ENCODE measurements at regions not wholly inside any gene's neighbourhood (a gene's known extent, or its start where the extent isn't known, plus 50 kb on each side); places are given as distances from the start of the nearest gene placed in this dataset.
A peak's percentile ranks its signal among the peaks of the same experiment; 100 is the strongest.

- Histone ChIP-seq H3K79me2 (ENCODE audit: insufficient read depth, low read length) (no peaks in the 10 kb centered on the region), H3K4me3 (ENCODE audit: insufficient read depth, low read depth, low read length) (no peak overlapping the region), H3K27ac (ENCODE audit: low read depth, low read length) (no peak overlapping the region), H3K36me3 (ENCODE audit: insufficient read depth, low read length) (no peaks in the 10 kb centered on the region), H4K20me1 (ENCODE audit: insufficient read depth, low read length) (no peaks in the 10 kb centered on the region), H3K4me1 (ENCODE audit: insufficient read depth, low read length) (no peaks in the 10 kb centered on the region), H3K9me3 (ENCODE audit: insufficient read depth, low read depth, low read length) (no peaks in the 10 kb centered on the region), H2AFZ (ENCODE audit: low read depth, low read length) (no peak overlapping the region), H3K9ac (ENCODE audit: low read length) (no peak overlapping the region), H3K4me2 (ENCODE audit: low read length) (no peak overlapping the region), H3K27me3 (ENCODE audit: insufficient read depth, low read length) (no peaks in the 10 kb centered on the region)
- FAIRE-seq (no peak), DNase-seq (ENCODE audit: low read depth) (no peak)
- Mint-ChIP-seq H3K4me1 (ENCODE audit: low read depth, unreplicated experiment) (peaks cover 21% of the 10 kb centered on the region), H3K36me3 (ENCODE audit: low read depth, unreplicated experiment) (no peaks in the 10 kb centered on the region), H3K9me3 (ENCODE audit: unreplicated experiment) (no peaks in the 10 kb centered on the region), H3K27ac (ENCODE audit: unreplicated experiment) (no peak overlapping the region), H3K4me3 (ENCODE audit: unreplicated experiment) (no peak overlapping the region), H3K27me3 (ENCODE audit: low read depth, unreplicated experiment) (peaks cover 2% of the 10 kb centered on the region)
- TF ChIP-seq EZH2 (IDR thresholded peaks at IDR 0.05; ENCODE audit: insufficient read depth, low read length) = no peak
- TF ChIP-seq CTCF (IDR thresholded peaks at IDR 0.05; ENCODE audit: insufficient read depth, low read depth, low read length) = no peak
Measured at GRCh38 chr6:164014346-164015087, 600.0 kb downstream of the QKI start.

GRCh38 chr6:164013480-164014208 is 599.1 kb downstream of the QKI start:
- no peaks in the 10 kb centered on the region for H3K27me3 ChIP-seq (ENCODE audit: insufficient read depth, low read length)
- no peak for TF ChIP-seq EZH2 (IDR thresholded peaks at IDR 0.05; ENCODE audit: insufficient read depth, low read length)
- no peak for TF ChIP-seq CTCF (IDR thresholded peaks at IDR 0.05; ENCODE audit: insufficient read depth, low read depth, low read length)
- H3K27ac ChIP-seq (ENCODE audit: low read depth, low read length) = no peak overlapping the region
- H3K4me1 ChIP-seq (ENCODE audit: insufficient read depth, low read length) = no peaks in the 10 kb centered on the region
- H4K20me1 ChIP-seq (ENCODE audit: insufficient read depth, low read length) = no peaks in the 10 kb centered on the region
- Mint-ChIP-seq H3K4me1 (ENCODE audit: low read depth, unreplicated experiment) (peaks cover 23% of the 10 kb centered on the region), H3K36me3 (ENCODE audit: low read depth, unreplicated experiment) (no peaks in the 10 kb centered on the region), H3K27ac (ENCODE audit: unreplicated experiment) (peak overlapping the region; percentile 22), H3K4me3 (ENCODE audit: unreplicated experiment) (no peak overlapping the region), H3K9me3 (ENCODE audit: unreplicated experiment) (no peaks in the 10 kb centered on the region), H3K27me3 (ENCODE audit: low read depth, unreplicated experiment) (peaks cover 4% of the 10 kb centered on the region)
- no peak overlapping the region for H3K9ac ChIP-seq (ENCODE audit: low read length)
- no peak overlapping the region for H2AFZ ChIP-seq (ENCODE audit: low read depth, low read length)
- H3K9me3 ChIP-seq (ENCODE audit: insufficient read depth, low read depth, low read length) = no peaks in the 10 kb centered on the region
- FAIRE-seq (no peak), DNase-seq (ENCODE audit: low read depth) (peak; percentile 20)
- H3K36me3 ChIP-seq (ENCODE audit: insufficient read depth, low read length) = no peaks in the 10 kb centered on the region
- H3K4me2 ChIP-seq (ENCODE audit: low read length) = peak overlapping the region; percentile 26
- H3K4me3 ChIP-seq (ENCODE audit: insufficient read depth, low read depth, low read length) = no peak overlapping the region
- H3K79me2 ChIP-seq (ENCODE audit: insufficient read depth, low read length) = no peaks in the 10 kb centered on the region

- Histone ChIP-seq H3K9ac (ENCODE audit: low read length) (no peak overlapping the region), H3K9me3 (ENCODE audit: insufficient read depth, low read depth, low read length) (no peaks in the 10 kb centered on the region), H3K4me1 (ENCODE audit: insufficient read depth, low read length) (no peaks in the 10 kb centered on the region), H3K4me3 (ENCODE audit: insufficient read depth, low read depth, low read length) (no peak overlapping the region), H3K4me2 (ENCODE audit: low read length) (no peak overlapping the region), H2AFZ (ENCODE audit: low read depth, low read length) (no peak overlapping the region), H4K20me1 (ENCODE audit: insufficient read depth, low read length) (no peaks in the 10 kb centered on the region), H3K36me3 (ENCODE audit: insufficient read depth, low read length) (no peaks in the 10 kb centered on the region), H3K27ac (ENCODE audit: low read depth, low read length) (no peak overlapping the region), H3K79me2 (ENCODE audit: insufficient read depth, low read length) (no peaks in the 10 kb centered on the region), H3K27me3 (ENCODE audit: insufficient read depth, low read length) (no peaks in the 10 kb centered on the region)
- Mint-ChIP-seq H3K4me3 (ENCODE audit: unreplicated experiment) (no peak overlapping the region), H3K27ac (ENCODE audit: unreplicated experiment) (no peak overlapping the region), H3K27me3 (ENCODE audit: low read depth, unreplicated experiment) (peaks cover 2% of the 10 kb centered on the region), H3K4me1 (ENCODE audit: low read depth, unreplicated experiment) (peaks cover 21% of the 10 kb centered on the region), H3K9me3 (ENCODE audit: unreplicated experiment) (peaks cover 3% of the 10 kb centered on the region), H3K36me3 (ENCODE audit: low read depth, unreplicated experiment) (peaks cover 2% of the 10 kb centered on the region)
- no peak for DNase-seq (ENCODE audit: low read depth)
- TF ChIP-seq CTCF (IDR thresholded peaks at IDR 0.05; ENCODE audit: insufficient read depth, low read depth, low read length) (no peak), EZH2 (IDR thresholded peaks at IDR 0.05; ENCODE audit: insufficient read depth, low read length) (no peak)
- no peak for FAIRE-seq
Measured at GRCh38 chr6:164011321-164011720, 596.8 kb downstream of the QKI start.
